Esophagus squamous epithelium (tissue), 4 donors: ENCODE measurements at regions not wholly inside any gene's neighbourhood (a gene's known extent, or its start where the extent isn't known, plus 50 kb on each side); places are given as distances from the start of the nearest gene placed in this dataset.

Source experiments
- CTCF ChIP-seq, 6 experiments: fragments of 450-650 bp in 4 of 6; fragments of 200-600 bp in 2 of 6; sonication (generic) in 2 of 6; IDR thresholded peaks; one replicate each; pipeline ENCODE4 v1.5.1; 2016 to 2019; ENCODE audit warnings: antibody characterized with exemption in 6 of 6, mild to moderate bottlenecking in 4 of 6, moderate library complexity in 4 of 6
- POLR2A ChIP-seq, 4 donors: fragments of 450-650 bp; IDR thresholded peaks; one replicate each; pipeline ENCODE4 v1.6.1; 2017; ENCODE audit warnings: antibody characterized with exemption in 4 of 4, mild to moderate bottlenecking in 4 of 4, moderate library complexity in 3 of 4

- TF ChIP-seq POLR2A (IDR thresholded peaks at IDR 0.05) (no peak), CTCF (IDR thresholded peaks at IDR 0.05) (no peak)
Measured at GRCh38 chr20:6909608-6910007, 142.1 kb downstream of the BMP2 start.
